ENCODE measurements at regions not wholly inside any gene's neighbourhood (a gene's known extent, or its start where the extent isn't known, plus 50 kb on each side); places are given as distances from the start of the nearest gene placed in this dataset.

- no peak for TF ChIP-seq CTCF (IDR thresholded peaks at IDR 0.05; ENCODE audit: low read depth, low read length, poor library complexity, severe bottlenecking)
- no peak for TF ChIP-seq EZH2phosphoT487 (IDR thresholded peaks at IDR 0.05; ENCODE audit: borderline replicate concordance, low read length)
Observed at GRCh38 chr9:99561509-99561917, 260.2 kb upstream of the NR4A3 start.

Measured in DOHH2 (cell line).